ENCODE measurements at regions not wholly inside any gene's neighbourhood (a gene's known extent, or its start where the extent isn't known, plus 50 kb on each side); places are given as distances from the start of the nearest gene placed in this dataset.

GRCh38 chr2:20516646-20517341 is 69.9 kb downstream of the RHOB start:
- peak overlapping the region in 1 of 2 donors; percentile 47 for H3K27ac ChIP-seq
- intact Hi-C loops (cut with DNase I) = no loop called here
- H3K9me3 ChIP-seq = no peaks in the 10 kb centered on the region
- no peak for TF ChIP-seq CTCF (IDR thresholded peaks at IDR 0.05)
- H3K4me3 ChIP-seq = no peak overlapping the region
- DNase-seq (peak in 1 of 4 donors; percentile 49), ATAC-seq (peak; percentile 88)
- H3K4me1 ChIP-seq = peaks cover 4% of the 10 kb centered on the region in 2 donors
- no peaks in the 10 kb centered on the region for H3K36me3 ChIP-seq
- no peaks in the 10 kb centered on the region for H3K27me3 ChIP-seq

DNA sequence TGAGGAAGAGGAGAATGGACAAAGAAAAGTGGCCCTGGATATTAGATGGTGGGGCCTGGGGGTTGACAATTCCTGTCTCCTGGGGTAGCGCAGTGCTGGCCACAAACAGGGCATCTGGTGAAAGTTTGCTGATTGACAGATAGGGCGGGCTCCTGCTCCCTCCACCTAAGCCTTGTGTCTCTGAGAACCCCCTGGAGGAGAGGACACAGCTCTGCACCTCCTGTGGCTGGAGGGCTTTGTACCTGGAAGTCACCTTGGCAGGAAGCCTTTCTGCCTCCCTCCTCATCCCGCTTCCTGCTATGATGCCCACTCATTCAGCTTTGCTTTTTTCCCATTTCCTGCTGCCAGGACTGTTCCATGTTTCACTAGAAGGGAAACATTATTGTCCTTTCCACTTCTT is 72.4 kb downstream of the RHOB start:
- H3K27me3 ChIP-seq = no peaks in the 10 kb centered on the region
- DNase-seq (peak in 1 of 4 donors; percentile 13), ATAC-seq (no peak)
- no peaks in the 10 kb centered on the region for H3K9me3 ChIP-seq
- H3K4me3 ChIP-seq = no peak overlapping the region
- intact Hi-C loops (cut with DNase I) = no loop called here
- no peak for TF ChIP-seq CTCF (IDR thresholded peaks at IDR 0.05)
- H3K27ac ChIP-seq = no peak overlapping the region
- peaks cover 4% of the 10 kb centered on the region in 2 donors for H3K4me1 ChIP-seq
- H3K36me3 ChIP-seq = no peaks in the 10 kb centered on the region

GRCh38 chr2:20520128-20520527 is 73.3 kb downstream of the RHOB start:
- Histone ChIP-seq H3K27ac (no peak overlapping the region), H3K36me3 (no peaks in the 10 kb centered on the region), H3K9me3 (no peaks in the 10 kb centered on the region), H3K4me1 (peaks cover 11% of the 10 kb centered on the region in 2 donors), H3K4me3 (no peak overlapping the region), H3K27me3 (no peaks in the 10 kb centered on the region)
- DNase-seq (peak in 1 of 4 donors; percentile 27), ATAC-seq (no peak)
- no peak for TF ChIP-seq CTCF (IDR thresholded peaks at IDR 0.05)
- intact Hi-C loops (cut with DNase I) = no loop called here

GRCh38 chr2:20521193-20521592 is 74.3 kb downstream of the RHOB start:
- H3K27ac ChIP-seq = no peak overlapping the region
- H3K4me3 ChIP-seq = no peak overlapping the region
- ATAC-seq (no peak), DNase-seq (no peak)
- no peaks in the 10 kb centered on the region for H3K9me3 ChIP-seq
- no peak for TF ChIP-seq CTCF (IDR thresholded peaks at IDR 0.05)
- no peaks in the 10 kb centered on the region for H3K36me3 ChIP-seq
- H3K27me3 ChIP-seq = no peaks in the 10 kb centered on the region
- intact Hi-C loops (cut with DNase I) = no loop called here
- H3K4me1 ChIP-seq = peaks cover 16 to 20% of the 10 kb centered on the region in 2 donors

- Histone ChIP-seq H3K4me3 (no peak overlapping the region), H3K4me1 (peaks cover 12 to 16% of the 10 kb centered on the region in 2 donors), H3K36me3 (no peaks in the 10 kb centered on the region), H3K27ac (no peak overlapping the region), H3K27me3 (no peaks in the 10 kb centered on the region), H3K9me3 (no peaks in the 10 kb centered on the region)
- intact Hi-C loops (cut with DNase I) = no loop called here
- ATAC-seq = no peak
- peak in 1 of 4 donors; percentile 15 for DNase-seq
- TF ChIP-seq CTCF (IDR thresholded peaks at IDR 0.05) = no peak
These were observed 74.9 kb downstream of the RHOB start for GRCh38 chr2:20521682-20522189.
